ENCODE measurements at regions not wholly inside any gene's neighbourhood (a gene's known extent, or its start where the extent isn't known, plus 50 kb on each side); places are given as distances from the start of the nearest gene placed in this dataset.

GRCh38 chr17:68184816-68185436, 62.9 kb upstream of the AMZ2 start:
- DNase-seq (ENCODE audit: low spot score): no peak

GRCh38 chr17:68185820-68186219, 62.0 kb upstream of the AMZ2 start:
- DNase-seq (ENCODE audit: low spot score): no peak

- DNase-seq (ENCODE audit: low spot score): no peak
Observed at GRCh38 chr17:68190495-68190894, 57.3 kb upstream of the AMZ2 start.

GRCh38 chr17:68195667-68196393, 52.0 kb upstream of the AMZ2 start:
- peak; percentile 69 for DNase-seq (ENCODE audit: low spot score)

- peak; percentile 60 for DNase-seq (ENCODE audit: low spot score)
Observed at GRCh38 chr17:68196394-68197090, 51.3 kb upstream of the AMZ2 start.

- DNase-seq (ENCODE audit: low spot score): peak; percentile 65
Observed at GRCh38 chr17:68197091-68197996, 50.5 kb upstream of the AMZ2 start.

- peak; percentile 48 for DNase-seq (ENCODE audit: low spot score)
Observed at GRCh38 chr17:68197997-68198930, 49.6 kb upstream of the AMZ2 start.
